Large intestine (tissue), 3 donors: ENCODE measurements at regions not wholly inside any gene's neighbourhood (a gene's known extent, or its start where the extent isn't known, plus 50 kb on each side); places are given as distances from the start of the nearest gene placed in this dataset.

Experiments used
- DNase-seq, 2 donors: peaks; one replicate each; pipeline versions ENCODE4 v3.0.0 to v3.0.0-alpha.2; 2013
- H3K27ac ChIP-seq: one replicate; pipeline ENCODE4 v1.5.1; 2013; ENCODE audit warnings: low read length
- H3K27me3 ChIP-seq: 2 replicates; pipeline ENCODE4 v1.6.1; 2013; ENCODE audit warnings: low read length; ENCODE audit not compliant: control insufficient read depth, insufficient read depth
- H3K36me3 ChIP-seq: 2 replicates; pipeline ENCODE4 v1.6.1; 2013; ENCODE audit warnings: low read length; ENCODE audit not compliant: control insufficient read depth, insufficient read depth
- H3K4me1 ChIP-seq: one replicate; pipeline ENCODE4 v1.6.1; 2013; ENCODE audit warnings: low read length; ENCODE audit not compliant: control insufficient read depth, insufficient read depth
- H3K4me3 ChIP-seq: one replicate; pipeline ENCODE4 v1.5.1; 2013; ENCODE audit warnings: low read length
- H3K9me3 ChIP-seq: one replicate; pipeline ENCODE4 v1.6.1; 2013; ENCODE audit warnings: mild to moderate bottlenecking, low read depth, low read length, moderate library complexity; ENCODE audit not compliant: control insufficient read depth
- WGBS: methylation state at CpG from one replicate; pipeline ENCODE4 v1.1.5; 2013; ENCODE audit warnings: low lambda C conversion rate; ENCODE audit not compliant: insufficient coverage; 5-methylcytosine and 5-hydroxymethylcytosine counted together

GRCh38 chr11:45398325-45398724 lies 112.2 kb upstream of the SYT13 start:
- peaks cover 12% of the 10 kb centered on the region for H3K27me3 ChIP-seq
- WGBS: no CpG with 5 or more reads among the region's 8 CpGs
- no peak for DNase-seq
- no peaks in the 10 kb centered on the region for H3K36me3 ChIP-seq
- H3K4me1 ChIP-seq: no peaks in the 10 kb centered on the region
- no peak overlapping the region for H3K27ac ChIP-seq
- H3K4me3 ChIP-seq: no peak overlapping the region
- H3K9me3 ChIP-seq: no peaks in the 10 kb centered on the region

- Histone ChIP-seq H3K4me1 (no peaks in the 10 kb centered on the region), H3K9me3 (no peaks in the 10 kb centered on the region), H3K36me3 (no peaks in the 10 kb centered on the region), H3K27me3 (peaks cover 19% of the 10 kb centered on the region), H3K4me3 (no peak overlapping the region), H3K27ac (no peak overlapping the region)
- DNase-seq: no peak
- no CpG with 5 or more reads among the region's 4 CpGs for WGBS
These were observed 110.3 kb upstream of the SYT13 start for GRCh38 chr11:45396394-45396793.

- no peak overlapping the region for H3K27ac ChIP-seq
- no peak overlapping the region for H3K4me3 ChIP-seq
- H3K4me1 ChIP-seq: no peaks in the 10 kb centered on the region
- no peak for DNase-seq
- peaks cover 16% of the 10 kb centered on the region for H3K27me3 ChIP-seq
- no CpG with 5 or more reads among the region's 5 CpGs for WGBS
- H3K36me3 ChIP-seq: no peaks in the 10 kb centered on the region
- no peaks in the 10 kb centered on the region for H3K9me3 ChIP-seq
These were observed 109.8 kb upstream of the SYT13 start for GRCh38 chr11:45395947-45396346.

GRCh38 chr11:45395421-45395820 lies 109.3 kb upstream of the SYT13 start:
- Histone ChIP-seq H3K4me3 (no peak overlapping the region), H3K4me1 (no peaks in the 10 kb centered on the region), H3K27ac (no peak overlapping the region), H3K9me3 (no peaks in the 10 kb centered on the region), H3K27me3 (peaks cover 19% of the 10 kb centered on the region), H3K36me3 (no peaks in the 10 kb centered on the region)
- DNase-seq: no peak
- no CpG with 5 or more reads among the region's 6 CpGs for WGBS

GRCh38 chr11:45394294-45395085 lies 108.3 kb upstream of the SYT13 start:
- Histone ChIP-seq H3K4me3 (no peak overlapping the region), H3K27ac (no peak overlapping the region), H3K27me3 (peaks cover 21% of the 10 kb centered on the region), H3K36me3 (no peaks in the 10 kb centered on the region), H3K4me1 (no peaks in the 10 kb centered on the region), H3K9me3 (no peaks in the 10 kb centered on the region)
- DNase-seq: no peak
- no CpG with 5 or more reads among the region's 8 CpGs for WGBS

- no peak overlapping the region for H3K4me3 ChIP-seq
- H3K27ac ChIP-seq: no peak overlapping the region
- no CpG with 5 or more reads among the region's 11 CpGs for WGBS
- H3K27me3 ChIP-seq: peaks cover 22% of the 10 kb centered on the region
- no peaks in the 10 kb centered on the region for H3K4me1 ChIP-seq
- H3K9me3 ChIP-seq: no peaks in the 10 kb centered on the region
- no peaks in the 10 kb centered on the region for H3K36me3 ChIP-seq
- DNase-seq: no peak
These were observed 107.7 kb upstream of the SYT13 start for GRCh38 chr11:45393826-45394225.

- no peak overlapping the region for H3K27ac ChIP-seq
- H3K9me3 ChIP-seq: no peaks in the 10 kb centered on the region
- no peaks in the 10 kb centered on the region for H3K4me1 ChIP-seq
- peaks cover 26% of the 10 kb centered on the region for H3K27me3 ChIP-seq
- no peak overlapping the region for H3K4me3 ChIP-seq
- H3K36me3 ChIP-seq: no peaks in the 10 kb centered on the region
- DNase-seq: no peak
- WGBS: no CpG with 5 or more reads among the region's 6 CpGs
These were observed 107.2 kb upstream of the SYT13 start for GRCh38 chr11:45393334-45393733.

GRCh38 chr11:45392591-45393091 lies 106.5 kb upstream of the SYT13 start:
- DNase-seq: peak in 1 of 2 donors; percentile 24
- WGBS: 80% methylated on average over 1 of the region's 12 CpGs
- Histone ChIP-seq H3K4me3 (no peak overlapping the region), H3K36me3 (no peaks in the 10 kb centered on the region), H3K9me3 (no peaks in the 10 kb centered on the region), H3K27me3 (peaks cover 26% of the 10 kb centered on the region), H3K27ac (peak overlapping the region; percentile 36), H3K4me1 (no peaks in the 10 kb centered on the region)

- no CpG with 5 or more reads among the region's 8 CpGs for WGBS
These were observed 106.0 kb upstream of the SYT13 start for GRCh38 chr11:45392154-45392553.

GRCh38 chr11:45391168-45391850 lies 105.2 kb upstream of the SYT13 start:
- peaks cover 26% of the 10 kb centered on the region for H3K27me3 ChIP-seq
- H3K36me3 ChIP-seq: no peaks in the 10 kb centered on the region
- no peaks in the 10 kb centered on the region for H3K9me3 ChIP-seq
- H3K27ac ChIP-seq: peak overlapping the region; percentile 36
- peak; percentile 14 to 29 for DNase-seq
- no peaks in the 10 kb centered on the region for H3K4me1 ChIP-seq
- WGBS: 17% methylated on average over 1 of the region's 9 CpGs
- no peak overlapping the region for H3K4me3 ChIP-seq

More at GRCh38 chr11:45392154-45392553, 106.0 kb upstream of the SYT13 start:
- H3K27ac ChIP-seq: peak overlapping the region; percentile 36
- no peaks in the 10 kb centered on the region for H3K4me1 ChIP-seq
- no peak overlapping the region for H3K4me3 ChIP-seq
- no peak for DNase-seq
- H3K9me3 ChIP-seq: no peaks in the 10 kb centered on the region
- no peaks in the 10 kb centered on the region for H3K36me3 ChIP-seq
- peaks cover 29% of the 10 kb centered on the region for H3K27me3 ChIP-seq
